Lung (tissue), 11 donors: ENCODE measurements at regions not wholly inside any gene's neighbourhood (a gene's known extent, or its start where the extent isn't known, plus 50 kb on each side); places are given as distances from the start of the nearest gene placed in this dataset.

Source experiments
- ATAC-seq: fragments of 200-7000 bp; cut with Tn5 transposase; one replicate; pipeline ENCODE4 v1.9.1; 2020; ENCODE audit warnings: moderate number of reproducible peaks; ENCODE audit not compliant: insufficient read depth, low FRiP score
- DNase-seq, 3 donors: peaks; one replicate each; pipeline ENCODE4 v3.0.0-alpha.2; 2013 to 2017
- H3K27ac ChIP-seq, 2 donors: one replicate each; pipeline ENCODE4 v1.5.1; 2013; ENCODE audit warnings: mild to moderate bottlenecking in 2 of 2, moderate library complexity in 2 of 2, control low read depth in 1 of 2, inconsistent platforms in 1 of 2, low read depth in 1 of 2, low read length in 1 of 2
- H3K27me3 ChIP-seq, 3 donors: one replicate each; pipeline ENCODE4 v1.5.1; 2013; ENCODE audit warnings: low read length in 2 of 3; ENCODE audit not compliant: control insufficient read depth in 3 of 3, insufficient read depth in 3 of 3
- H3K36me3 ChIP-seq, 4 donors: one replicate each; pipeline ENCODE4 v1.5.1; 2013; ENCODE audit warnings: low read length in 4 of 4, mild to moderate bottlenecking in 1 of 4, moderate library complexity in 1 of 4; ENCODE audit not compliant: control insufficient read depth in 4 of 4, insufficient read depth in 4 of 4
- H3K4me1 ChIP-seq, 5 donors: one replicate each; pipeline ENCODE4 v1.5.1; 2013; ENCODE audit warnings: low read length in 5 of 5, mild to moderate bottlenecking in 2 of 5, moderate library complexity in 1 of 5; ENCODE audit not compliant: control insufficient read depth in 5 of 5, insufficient read depth in 5 of 5
- H3K4me3 ChIP-seq: one replicate; pipeline ENCODE4 v1.5.1; 2013; ENCODE audit warnings: mild to moderate bottlenecking, control low read depth, moderate library complexity
- H3K9ac ChIP-seq, 2 donors: one replicate each; pipeline ENCODE4 v1.5.1; 2013; ENCODE audit warnings: low read length in 2 of 2, control low read depth in 1 of 2; ENCODE audit not compliant: insufficient read depth in 1 of 2
- H3K9me3 ChIP-seq, 4 donors: one replicate each; pipeline ENCODE4 v1.5.1; 2013; ENCODE audit warnings: low read length in 3 of 4, mild to moderate bottlenecking in 1 of 4, moderate library complexity in 1 of 4; ENCODE audit not compliant: control insufficient read depth in 4 of 4, insufficient read depth in 3 of 4
- WGBS, 2 donors: extraction: QIAGEN DNeasy Blood & Tissue Kit; methylation state at CpG; one replicate each; pipeline ENCODE4 v1.1.7; 2013; 5-methylcytosine and 5-hydroxymethylcytosine counted together
- TF ChIP-seq, protein P1 (sequence below): IDR thresholded peaks from 2 replicates; pipeline ENCODE4 v1.5.1; 2012; ENCODE audit warnings: mild to moderate bottlenecking; ENCODE audit errors: control extremely low read depth, extremely low read depth
- donor health status: control.
- donor health status: control.
- donor health status: Bipolar disorder and iron deficiency.
- donor health status: healthy.
- donor health status: DM: yes; HTN: yes; CAD: no.

DNA sequence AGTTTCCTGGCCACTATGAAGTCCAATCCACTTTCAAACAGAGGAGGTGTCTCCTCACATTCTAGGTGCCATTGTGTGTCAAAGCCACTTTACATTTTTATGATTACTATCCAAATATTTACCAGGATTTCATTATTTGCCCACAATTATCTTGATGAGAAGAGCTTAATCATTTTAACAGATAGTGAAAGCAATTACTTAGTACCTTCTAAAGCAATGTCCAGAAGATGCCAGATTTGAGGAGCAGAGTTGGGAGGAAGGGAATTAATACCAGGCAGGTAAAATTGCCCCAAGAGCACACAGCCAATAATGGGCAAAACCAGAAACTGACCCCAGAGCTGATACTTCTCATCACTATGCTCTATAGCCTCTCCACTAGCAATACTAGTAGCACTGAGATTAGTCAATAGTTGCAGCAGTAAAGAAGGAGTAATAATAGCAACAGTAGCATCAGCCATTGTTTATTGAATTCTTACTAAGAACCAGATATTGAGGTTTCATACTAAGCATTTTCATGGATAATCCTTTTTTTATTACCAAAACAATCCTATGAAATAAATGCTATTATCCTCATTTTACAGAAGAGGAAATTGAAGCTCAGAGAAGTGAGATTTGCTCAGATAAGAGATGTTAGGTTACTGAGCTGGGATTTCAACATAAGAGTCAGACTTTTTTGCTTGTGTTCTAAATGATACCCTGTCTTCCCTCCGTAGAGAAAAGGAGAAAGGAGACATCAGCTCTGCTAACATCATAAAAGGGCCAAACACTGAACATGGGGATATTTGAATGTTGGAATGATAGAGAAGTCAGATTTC, 509.3 kb upstream of the CFAP20DC start:
- TF ChIP-seq, protein P1, sequence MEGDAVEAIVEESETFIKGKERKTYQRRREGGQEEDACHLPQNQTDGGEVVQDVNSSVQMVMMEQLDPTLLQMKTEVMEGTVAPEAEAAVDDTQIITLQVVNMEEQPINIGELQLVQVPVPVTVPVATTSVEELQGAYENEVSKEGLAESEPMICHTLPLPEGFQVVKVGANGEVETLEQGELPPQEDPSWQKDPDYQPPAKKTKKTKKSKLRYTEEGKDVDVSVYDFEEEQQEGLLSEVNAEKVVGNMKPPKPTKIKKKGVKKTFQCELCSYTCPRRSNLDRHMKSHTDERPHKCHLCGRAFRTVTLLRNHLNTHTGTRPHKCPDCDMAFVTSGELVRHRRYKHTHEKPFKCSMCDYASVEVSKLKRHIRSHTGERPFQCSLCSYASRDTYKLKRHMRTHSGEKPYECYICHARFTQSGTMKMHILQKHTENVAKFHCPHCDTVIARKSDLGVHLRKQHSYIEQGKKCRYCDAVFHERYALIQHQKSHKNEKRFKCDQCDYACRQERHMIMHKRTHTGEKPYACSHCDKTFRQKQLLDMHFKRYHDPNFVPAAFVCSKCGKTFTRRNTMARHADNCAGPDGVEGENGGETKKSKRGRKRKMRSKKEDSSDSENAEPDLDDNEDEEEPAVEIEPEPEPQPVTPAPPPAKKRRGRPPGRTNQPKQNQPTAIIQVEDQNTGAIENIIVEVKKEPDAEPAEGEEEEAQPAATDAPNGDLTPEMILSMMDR: no peak
- H3K36me3 ChIP-seq: no peaks in the 10 kb centered on the region
- H3K9ac ChIP-seq: no peak overlapping the region
- 11 to 44% methylated on average over 1 of the region's 1 CpG for WGBS, 2 donors
- no peak for ATAC-seq
- no peak overlapping the region for H3K4me3 ChIP-seq
- H3K27me3 ChIP-seq: no peaks in the 10 kb centered on the region
- H3K27ac ChIP-seq: no peak overlapping the region
- H3K4me1 ChIP-seq: peaks cover 0 to 4% (median 0%) of the 10 kb centered on the region in 5 donors
- DNase-seq: no peak
- no peaks in the 10 kb centered on the region for H3K9me3 ChIP-seq

DNA sequence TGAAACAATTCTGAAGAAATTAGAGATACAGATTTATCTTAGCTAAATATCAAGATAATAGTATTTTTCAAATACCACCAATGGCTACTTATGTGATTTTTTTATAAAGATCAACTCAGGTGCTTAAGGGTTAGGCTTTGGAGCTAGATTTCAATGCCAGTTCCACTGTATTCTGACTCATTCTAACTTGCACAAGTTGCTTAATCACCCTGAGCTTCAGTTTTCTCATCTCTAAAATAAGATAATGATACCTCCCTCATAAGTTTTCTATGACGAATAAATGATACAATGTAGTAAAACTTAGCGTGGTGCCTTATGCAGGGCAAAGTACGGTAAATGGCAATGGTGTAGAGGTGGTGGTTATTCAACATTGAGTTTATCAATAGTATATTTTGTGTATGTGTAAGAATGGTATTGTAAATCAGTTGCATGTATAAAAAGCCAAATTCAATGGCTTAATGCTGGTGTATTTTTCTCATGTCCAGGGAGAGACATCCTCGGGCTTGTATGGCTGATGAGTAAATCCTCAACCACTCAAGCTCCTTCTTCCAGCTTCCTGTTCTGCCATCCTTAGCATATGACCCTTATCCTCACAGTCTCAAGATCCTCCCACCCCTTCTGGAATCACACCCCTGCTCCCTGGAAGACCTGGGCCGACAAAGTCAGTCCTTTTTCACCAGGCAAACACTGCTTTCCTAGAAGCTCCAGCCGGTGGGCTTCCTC, 505.9 kb upstream of the CFAP20DC start:
- H3K4me3 ChIP-seq: no peak overlapping the region
- TF ChIP-seq, protein P1: no peak
- DNase-seq (peak in 1 of 3 donors; percentile 18), ATAC-seq (no peak)
- peaks cover 0 to 2% (median 0%) of the 10 kb centered on the region in 5 donors for H3K4me1 ChIP-seq
- H3K27ac ChIP-seq: no peak overlapping the region
- H3K9ac ChIP-seq: no peak overlapping the region
- no peaks in the 10 kb centered on the region for H3K27me3 ChIP-seq
- no peaks in the 10 kb centered on the region for H3K9me3 ChIP-seq
- H3K36me3 ChIP-seq: no peaks in the 10 kb centered on the region
- whole genome bisulfite sequencing, 2 donors: 84 to 86% methylated on average over 6 of the region's 6 CpGs

DNA sequence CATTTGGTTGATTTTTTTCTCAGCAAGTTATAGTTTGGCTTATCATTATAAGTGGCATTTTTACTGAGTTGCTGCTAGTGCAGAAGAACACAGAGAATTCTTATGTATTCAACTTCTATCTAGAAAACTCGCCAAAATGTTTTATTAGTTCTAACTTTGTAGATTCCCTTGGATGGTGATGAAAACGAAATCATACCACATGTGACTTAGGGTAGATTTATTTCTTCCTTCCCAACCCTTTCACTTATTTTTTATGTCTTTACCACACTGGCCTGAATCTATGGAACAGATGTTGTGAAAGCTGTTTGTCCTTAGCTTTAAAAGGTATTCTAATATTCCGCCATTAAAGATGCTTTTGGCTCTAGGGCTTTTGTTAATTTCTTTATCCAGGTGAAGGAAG, 503.3 kb upstream of the CFAP20DC start:
- no peak for DNase-seq
- WGBS, 2 donors: 69 to 78% methylated on average over 3 of the region's 3 CpGs
- no peaks in the 10 kb centered on the region for H3K36me3 ChIP-seq

More for the DNA sequence above, 503.3 kb upstream of the CFAP20DC start:
- Histone ChIP-seq H3K9me3 (no peaks in the 10 kb centered on the region), H3K27me3 (no peaks in the 10 kb centered on the region), H3K9ac (no peak overlapping the region), H3K27ac (no peak overlapping the region), H3K4me3 (no peak overlapping the region), H3K4me1 (no peaks in the 10 kb centered on the region)
- no peak for ATAC-seq
- TF ChIP-seq, protein P1: no peak
